ENCODE measurements at regions not wholly inside any gene's neighbourhood (a gene's known extent, or its start where the extent isn't known, plus 50 kb on each side); places are given as distances from the start of the nearest gene placed in this dataset.

DNA sequence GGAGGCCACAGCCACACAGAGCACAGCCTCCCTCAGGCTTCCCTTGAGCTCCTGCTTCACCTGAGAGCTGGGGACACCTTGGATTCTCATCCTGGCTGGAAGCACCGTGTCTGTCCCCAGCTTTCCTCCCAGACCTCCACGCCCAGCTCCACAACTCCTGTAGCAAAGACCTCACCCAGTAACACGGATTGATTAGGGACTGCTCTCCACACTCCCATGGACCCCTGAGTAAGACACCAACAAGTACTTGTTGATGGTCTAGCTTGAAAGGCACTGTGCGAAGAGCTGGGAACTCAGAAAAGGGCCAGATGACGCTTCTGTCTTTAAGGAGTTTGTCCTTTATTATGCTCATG, 109.6 kb downstream of the DLL1 start:
- TF ChIP-seq TEAD4 (CRISPR knock-in tag; IDR thresholded peaks at IDR 0.05) (no peak), NFATC4 (CRISPR knock-in tag; IDR thresholded peaks at IDR 0.05) (no peak), OVOL2 (CRISPR knock-in tag; IDR thresholded peaks at IDR 0.05; ENCODE audit: borderline replicate concordance) (no peak), NFYB (CRISPR knock-in tag; conservative IDR thresholded peaks at IDR 0.05; ENCODE audit: low read depth) (no peak)

Data from WTC11 (cell line).